ENCODE measurements at regions not wholly inside any gene's neighbourhood (a gene's known extent, or its start where the extent isn't known, plus 50 kb on each side); places are given as distances from the start of the nearest gene placed in this dataset.
"Not testable (repeated sequence)": the region's sequence is repeated elsewhere in the genome, so short reads cannot be mapped to it uniquely, and the experiment has no call there.

DNA sequence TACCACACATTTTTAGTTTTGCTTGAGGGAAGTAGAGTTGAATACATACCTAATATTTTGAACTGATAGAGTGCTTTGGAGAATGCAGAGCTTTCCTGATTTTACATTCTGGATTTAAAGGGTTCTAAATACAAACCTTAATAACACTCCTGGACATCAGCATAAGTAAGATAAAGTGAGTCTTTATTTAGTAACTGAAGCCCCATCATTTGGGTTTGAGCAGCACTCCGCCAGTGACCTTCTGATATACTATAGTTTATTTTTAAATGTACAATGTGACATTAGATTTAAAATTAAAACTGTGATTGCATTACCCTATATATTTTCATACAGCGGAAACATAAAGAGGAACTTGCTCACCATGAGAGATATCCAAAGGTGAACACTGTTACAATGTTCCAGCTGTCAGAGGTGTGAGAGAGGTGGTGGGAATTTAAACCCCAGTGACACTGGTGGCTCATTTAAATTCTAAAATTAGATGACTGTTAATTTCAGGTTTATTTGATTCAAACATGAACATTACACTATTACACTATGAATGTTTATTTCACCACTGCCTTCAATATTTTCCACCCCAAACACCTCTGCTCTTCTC, 203.0 kb upstream of the PCSK5 start (continued):
- TF ChIP-seq, protein P1, sequence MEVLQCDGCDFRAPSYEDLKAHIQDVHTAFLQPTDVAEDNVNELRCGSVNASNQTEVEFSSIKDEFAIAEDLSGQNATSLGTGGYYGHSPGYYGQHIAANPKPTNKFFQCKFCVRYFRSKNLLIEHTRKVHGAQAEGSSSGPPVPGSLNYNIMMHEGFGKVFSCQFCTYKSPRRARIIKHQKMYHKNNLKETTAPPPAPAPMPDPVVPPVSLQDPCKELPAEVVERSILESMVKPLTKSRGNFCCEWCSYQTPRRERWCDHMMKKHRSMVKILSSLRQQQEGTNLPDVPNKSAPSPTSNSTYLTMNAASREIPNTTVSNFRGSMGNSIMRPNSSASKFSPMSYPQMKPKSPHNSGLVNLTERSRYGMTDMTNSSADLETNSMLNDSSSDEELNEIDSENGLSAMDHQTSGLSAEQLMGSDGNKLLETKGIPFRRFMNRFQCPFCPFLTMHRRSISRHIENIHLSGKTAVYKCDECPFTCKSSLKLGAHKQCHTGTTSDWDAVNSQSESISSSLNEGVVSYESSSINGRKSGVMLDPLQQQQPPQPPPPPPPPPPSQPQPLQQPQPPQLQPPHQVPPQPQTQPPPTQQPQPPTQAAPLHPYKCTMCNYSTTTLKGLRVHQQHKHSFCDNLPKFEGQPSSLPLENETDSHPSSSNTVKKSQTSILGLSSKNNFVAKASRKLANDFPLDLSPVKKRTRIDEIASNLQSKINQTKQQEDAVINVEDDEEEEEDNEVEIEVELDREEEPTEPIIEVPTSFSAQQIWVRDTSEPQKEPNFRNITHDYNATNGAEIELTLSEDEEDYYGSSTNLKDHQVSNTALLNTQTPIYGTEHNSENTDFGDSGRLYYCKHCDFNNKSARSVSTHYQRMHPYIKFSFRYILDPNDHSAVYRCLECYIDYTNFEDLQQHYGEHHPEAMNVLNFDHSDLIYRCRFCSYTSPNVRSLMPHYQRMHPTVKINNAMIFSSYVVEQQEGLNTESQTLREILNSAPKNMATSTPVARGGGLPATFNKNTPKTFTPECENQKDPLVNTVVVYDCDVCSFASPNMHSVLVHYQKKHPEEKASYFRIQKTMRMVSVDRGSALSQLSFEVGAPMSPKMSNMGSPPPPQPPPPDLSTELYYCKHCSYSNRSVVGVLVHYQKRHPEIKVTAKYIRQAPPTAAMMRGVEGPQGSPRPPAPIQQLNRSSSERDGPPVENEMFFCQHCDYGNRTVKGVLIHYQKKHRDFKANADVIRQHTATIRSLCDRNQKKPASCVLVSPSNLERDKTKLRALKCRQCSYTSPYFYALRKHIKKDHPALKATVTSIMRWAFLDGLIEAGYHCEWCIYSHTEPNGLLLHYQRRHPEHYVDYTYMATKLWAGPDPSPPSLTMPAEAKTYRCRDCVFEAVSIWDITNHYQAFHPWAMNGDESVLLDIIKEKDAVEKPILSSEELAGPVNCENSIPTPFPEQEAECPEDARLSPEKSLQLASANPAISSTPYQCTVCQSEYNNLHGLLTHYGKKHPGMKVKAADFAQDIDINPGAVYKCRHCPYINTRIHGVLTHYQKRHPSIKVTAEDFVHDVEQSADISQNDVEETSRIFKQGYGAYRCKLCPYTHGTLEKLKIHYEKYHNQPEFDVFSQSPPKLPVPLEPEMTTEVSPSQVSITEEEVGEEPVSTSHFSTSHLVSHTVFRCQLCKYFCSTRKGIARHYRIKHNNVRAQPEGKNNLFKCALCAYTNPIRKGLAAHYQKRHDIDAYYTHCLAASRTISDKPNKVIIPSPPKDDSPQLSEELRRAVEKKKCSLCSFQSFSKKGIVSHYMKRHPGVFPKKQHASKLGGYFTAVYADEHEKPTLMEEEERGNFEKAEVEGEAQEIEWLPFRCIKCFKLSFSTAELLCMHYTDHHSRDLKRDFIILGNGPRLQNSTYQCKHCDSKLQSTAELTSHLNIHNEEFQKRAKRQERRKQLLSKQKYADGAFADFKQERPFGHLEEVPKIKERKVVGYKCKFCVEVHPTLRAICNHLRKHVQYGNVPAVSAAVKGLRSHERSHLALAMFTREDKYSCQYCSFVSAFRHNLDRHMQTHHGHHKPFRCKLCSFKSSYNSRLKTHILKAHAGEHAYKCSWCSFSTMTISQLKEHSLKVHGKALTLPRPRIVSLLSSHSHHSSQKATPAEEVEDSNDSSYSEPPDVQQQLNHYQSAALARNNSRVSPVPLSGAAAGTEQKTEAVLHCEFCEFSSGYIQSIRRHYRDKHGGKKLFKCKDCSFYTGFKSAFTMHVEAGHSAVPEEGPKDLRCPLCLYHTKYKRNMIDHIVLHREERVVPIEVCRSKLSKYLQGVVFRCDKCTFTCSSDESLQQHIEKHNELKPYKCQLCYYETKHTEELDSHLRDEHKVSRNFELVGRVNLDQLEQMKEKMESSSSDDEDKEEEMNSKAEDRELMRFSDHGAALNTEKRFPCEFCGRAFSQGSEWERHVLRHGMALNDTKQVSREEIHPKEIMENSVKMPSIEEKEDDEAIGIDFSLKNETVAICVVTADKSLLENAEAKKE (CRISPR knock-in tag; IDR thresholded peaks at IDR 0.05), result no peak
- TF ChIP-seq, protein P2, sequence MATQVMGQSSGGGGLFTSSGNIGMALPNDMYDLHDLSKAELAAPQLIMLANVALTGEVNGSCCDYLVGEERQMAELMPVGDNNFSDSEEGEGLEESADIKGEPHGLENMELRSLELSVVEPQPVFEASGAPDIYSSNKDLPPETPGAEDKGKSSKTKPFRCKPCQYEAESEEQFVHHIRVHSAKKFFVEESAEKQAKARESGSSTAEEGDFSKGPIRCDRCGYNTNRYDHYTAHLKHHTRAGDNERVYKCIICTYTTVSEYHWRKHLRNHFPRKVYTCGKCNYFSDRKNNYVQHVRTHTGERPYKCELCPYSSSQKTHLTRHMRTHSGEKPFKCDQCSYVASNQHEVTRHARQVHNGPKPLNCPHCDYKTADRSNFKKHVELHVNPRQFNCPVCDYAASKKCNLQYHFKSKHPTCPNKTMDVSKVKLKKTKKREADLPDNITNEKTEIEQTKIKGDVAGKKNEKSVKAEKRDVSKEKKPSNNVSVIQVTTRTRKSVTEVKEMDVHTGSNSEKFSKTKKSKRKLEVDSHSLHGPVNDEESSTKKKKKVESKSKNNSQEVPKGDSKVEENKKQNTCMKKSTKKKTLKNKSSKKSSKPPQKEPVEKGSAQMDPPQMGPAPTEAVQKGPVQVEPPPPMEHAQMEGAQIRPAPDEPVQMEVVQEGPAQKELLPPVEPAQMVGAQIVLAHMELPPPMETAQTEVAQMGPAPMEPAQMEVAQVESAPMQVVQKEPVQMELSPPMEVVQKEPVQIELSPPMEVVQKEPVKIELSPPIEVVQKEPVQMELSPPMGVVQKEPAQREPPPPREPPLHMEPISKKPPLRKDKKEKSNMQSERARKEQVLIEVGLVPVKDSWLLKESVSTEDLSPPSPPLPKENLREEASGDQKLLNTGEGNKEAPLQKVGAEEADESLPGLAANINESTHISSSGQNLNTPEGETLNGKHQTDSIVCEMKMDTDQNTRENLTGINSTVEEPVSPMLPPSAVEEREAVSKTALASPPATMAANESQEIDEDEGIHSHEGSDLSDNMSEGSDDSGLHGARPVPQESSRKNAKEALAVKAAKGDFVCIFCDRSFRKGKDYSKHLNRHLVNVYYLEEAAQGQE (IDR thresholded peaks at IDR 0.05; ENCODE audit: unreplicated experiment), result no peak
- no peak for TF ChIP-seq EZH2 (IDR thresholded peaks at IDR 0.05; ENCODE audit: low read depth, unreplicated experiment)
- no peak for TF ChIP-seq EZH2phosphoT487 (IDR thresholded peaks at IDR 0.05; ENCODE audit: unreplicated experiment)

DNA sequence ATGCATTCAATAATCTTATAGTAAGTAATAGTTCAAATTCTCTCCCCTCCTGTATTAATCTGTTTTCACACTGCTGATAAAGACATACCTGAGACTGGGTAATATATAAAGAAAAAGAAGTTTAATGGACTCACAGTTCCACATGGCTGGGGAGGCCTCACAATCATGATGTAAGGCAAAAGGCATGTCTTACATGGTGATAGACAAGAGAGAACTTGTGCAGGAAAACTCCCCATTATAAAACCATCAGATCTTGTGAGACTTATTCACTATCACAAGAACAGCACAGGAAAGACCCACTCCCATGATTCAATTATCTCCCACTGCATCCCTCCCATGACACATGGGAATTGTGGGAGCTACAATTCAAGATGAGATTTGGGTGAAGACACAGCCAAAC, 199.9 kb upstream of the PCSK5 start:
- not testable (repeated sequence) for H3F3A ChIP-seq (replicated peaks; ENCODE audit: low read depth); H3K27ac ChIP-seq (ENCODE audit: low read depth); H3K27me3 ChIP-seq (ENCODE audit: insufficient read depth); H3K4me1 Mint-ChIP-seq; H3K9me3 Mint-ChIP-seq; H3K36me3 ChIP-seq (ENCODE audit: insufficient read depth); DNase-seq (ENCODE audit: low spot score); H2AFZ ChIP-seq; H3K4me1 ChIP-seq (ENCODE audit: insufficient read depth); H3K79me2 ChIP-seq (replicated peaks; ENCODE audit: insufficient read depth); H3K36me3 Mint-ChIP-seq (ENCODE audit: low read depth); H3K27me3 Mint-ChIP-seq (ENCODE audit: insufficient read depth, low read depth, poor library complexity); ATAC-seq; H4K20me1 ChIP-seq (replicated peaks; ENCODE audit: insufficient read depth); H3K4me3 ChIP-seq; H3K9me2 ChIP-seq (ENCODE audit: insufficient read depth); H3K27ac Mint-ChIP-seq; H3K4me3 Mint-ChIP-seq; H3K4me2 ChIP-seq
